SJCRH30 (cell line): ENCODE measurements at regions not wholly inside any gene's neighbourhood (a gene's known extent, or its start where the extent isn't known, plus 50 kb on each side); places are given as distances from the start of the nearest gene placed in this dataset.
"Not testable (repeated sequence)": the region's sequence is repeated elsewhere in the genome, so short reads cannot be mapped to it uniquely, and the experiment has no call there.

Source experiments
- DNase-seq, 2 experiments: peaks; one replicate each; pipeline ENCODE4 v3.0.0-alpha.2; 2015 to 2020
- H3K27ac ChIP-seq: fragments of 250-450 bp; sonication (Bioruptor Pico); 2 replicates; pipeline ENCODE4 v1.5.1; 2020; ENCODE audit warnings: mild to moderate bottlenecking, moderate library complexity
- H3K27me3 ChIP-seq: fragments of 250-450 bp; sonication (Bioruptor Pico); 2 replicates; pipeline ENCODE4 v1.5.1; 2020; ENCODE audit warnings: mild to moderate bottlenecking, moderate library complexity
- H3K36me3 ChIP-seq: fragments of 250-450 bp; sonication (Bioruptor Pico); 2 replicates; pipeline ENCODE4 v1.5.1; 2020; ENCODE audit warnings: mild to moderate bottlenecking, moderate library complexity
- H3K4me1 ChIP-seq: fragments of 250-450 bp; sonication (Bioruptor Pico); 2 replicates; pipeline ENCODE4 v1.5.1; 2020; ENCODE audit warnings: mild to moderate bottlenecking, moderate library complexity
- H3K4me3 ChIP-seq: fragments of 250-450 bp; sonication (Bioruptor Pico); 2 replicates; pipeline ENCODE4 v1.5.1; 2020; ENCODE audit warnings: mild to moderate bottlenecking, moderate library complexity
- H3K9me3 ChIP-seq: fragments of 250-450 bp; sonication (Bioruptor Pico); replicated peaks from 2 replicates; pipeline ENCODE4 v1.5.1; 2020; ENCODE audit warnings: mild to moderate bottlenecking, moderate library complexity

DNA sequence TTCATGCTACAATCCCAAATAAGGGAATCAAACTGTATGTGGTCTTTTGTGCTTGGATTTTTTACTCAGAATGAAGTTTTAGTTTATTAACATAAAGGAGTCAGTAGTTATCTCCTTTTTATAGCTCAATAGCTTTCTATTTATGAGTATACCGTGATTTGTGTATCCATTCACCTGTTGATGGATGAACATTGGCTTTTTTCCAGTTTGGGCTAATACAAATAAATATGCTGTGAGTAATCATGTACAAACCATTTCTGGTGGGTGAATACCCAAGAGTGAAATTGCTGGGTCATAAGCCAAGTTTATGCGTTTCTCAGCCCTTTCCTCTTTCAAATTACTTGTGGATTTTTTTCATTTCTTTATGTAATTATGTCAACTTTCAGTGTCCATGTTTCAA, 395.3 kb downstream of the OSTF1 start:
- no peaks in the 10 kb centered on the region for H3K4me1 ChIP-seq

DNA sequence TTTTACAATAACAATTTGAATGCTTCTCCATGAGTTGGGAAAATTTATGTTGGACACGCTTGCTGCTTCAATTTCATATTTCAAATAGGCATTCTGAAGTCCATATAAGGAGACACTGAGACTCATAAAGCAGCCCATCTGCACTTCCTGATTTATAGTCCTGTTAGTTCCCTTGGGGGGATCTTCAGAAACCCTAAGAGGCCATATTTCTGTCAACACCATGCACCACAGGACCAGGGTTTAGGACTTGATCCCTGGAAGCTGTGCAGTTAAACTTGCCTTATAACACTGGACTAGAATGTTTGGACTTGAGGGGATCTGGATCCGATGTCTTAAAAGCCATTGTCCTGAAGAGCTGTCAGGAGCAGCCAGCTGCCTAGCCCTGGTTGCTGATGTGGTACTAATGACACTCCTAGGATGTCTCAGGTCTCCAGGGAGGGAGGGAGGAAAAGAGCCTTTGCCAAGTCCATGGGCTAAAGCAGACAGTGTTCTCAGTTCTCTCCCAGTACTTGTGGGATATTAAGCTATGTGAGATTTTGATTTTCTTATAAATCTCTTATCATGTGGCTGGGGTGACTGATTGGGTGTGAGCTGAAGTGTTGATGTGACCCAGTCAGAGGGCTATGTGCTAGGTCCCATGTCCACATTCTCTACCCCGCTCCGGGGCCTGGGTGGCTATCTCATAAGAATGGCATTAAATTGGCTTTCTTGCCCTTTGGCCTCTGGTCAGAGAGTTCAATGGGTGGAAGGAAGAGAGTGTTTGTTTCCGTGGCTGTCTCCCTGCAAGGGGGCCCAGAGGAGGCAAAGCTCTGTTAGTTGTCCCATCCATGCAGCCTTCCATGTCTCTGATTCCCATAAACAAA, 399.8 kb downstream of the OSTF1 start:
- Histone ChIP-seq H3K27ac (no peak overlapping the region), H3K36me3 (no peaks in the 10 kb centered on the region), H3K4me1 (no peaks in the 10 kb centered on the region), H3K27me3 (no peaks in the 10 kb centered on the region), H3K4me3 (no peak overlapping the region), H3K9me3 (no peaks in the 10 kb centered on the region)
- peak in 1 of 2 experiments; percentile 19 for DNase-seq

More for the DNA sequence above, 395.3 kb downstream of the OSTF1 start:
- Histone ChIP-seq H3K27ac (no peak overlapping the region), H3K4me3 (no peak overlapping the region), H3K36me3 (no peaks in the 10 kb centered on the region), H3K27me3 (no peaks in the 10 kb centered on the region), H3K9me3 (no peaks in the 10 kb centered on the region)
- no peak for DNase-seq

DNA sequence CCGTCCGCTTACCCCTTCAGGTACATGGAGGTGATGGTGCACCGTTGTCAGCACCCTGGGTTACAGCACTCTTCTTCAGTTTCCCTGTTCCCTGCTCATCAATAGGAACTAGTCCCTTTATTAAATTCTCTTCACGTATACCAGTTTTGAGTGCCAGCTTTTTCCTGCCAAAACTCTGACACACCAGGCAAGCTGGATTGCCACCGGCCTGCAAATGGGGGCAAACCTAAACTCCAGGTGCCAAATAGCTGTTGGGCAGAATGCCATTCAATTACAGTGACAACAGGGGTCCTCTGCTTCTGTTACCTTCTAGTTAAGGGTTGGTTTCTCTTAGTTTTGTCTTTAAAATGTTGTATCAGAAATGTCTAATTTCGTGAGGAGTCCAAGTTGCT, 400.4 kb downstream of the OSTF1 start:
- no peak overlapping the region for H3K27ac ChIP-seq
- no peaks in the 10 kb centered on the region for H3K36me3 ChIP-seq
- no peaks in the 10 kb centered on the region for H3K4me1 ChIP-seq
- H3K9me3 ChIP-seq: no peaks in the 10 kb centered on the region
- no peaks in the 10 kb centered on the region for H3K27me3 ChIP-seq
- H3K4me3 ChIP-seq: no peak overlapping the region
- no peak for DNase-seq

- Histone ChIP-seq H3K27me3 (no peaks in the 10 kb centered on the region), H3K4me1 (no peaks in the 10 kb centered on the region), H3K36me3 (no peaks in the 10 kb centered on the region), H3K27ac (no peak overlapping the region), H3K4me3 (no peak overlapping the region), H3K9me3 (no peaks in the 10 kb centered on the region)
- DNase-seq: no peak
These were observed 400.1 kb upstream of the PCSK5 start for GRCh38 chr9:75490326-75490725.

DNA sequence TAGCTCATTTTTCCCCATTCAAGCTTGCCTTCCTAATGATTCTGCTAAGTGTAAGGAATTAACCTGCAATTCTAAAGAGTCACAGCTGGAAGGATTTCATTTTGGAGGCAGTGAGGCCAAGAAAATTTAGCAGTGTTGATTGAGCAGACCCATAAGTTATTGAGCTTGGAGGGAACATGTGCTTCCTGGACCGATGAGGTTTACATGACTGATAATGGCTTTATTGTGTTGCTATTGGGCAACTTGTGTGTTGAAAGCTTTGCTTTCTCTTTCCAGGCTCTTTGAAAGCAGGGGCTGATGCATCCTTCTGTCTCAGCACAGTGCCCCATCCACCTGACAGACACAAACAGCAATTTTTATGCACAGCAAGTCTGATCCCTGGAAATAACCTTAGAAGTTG, 398.9 kb upstream of the PCSK5 start:
- Histone ChIP-seq H3K36me3 (no peaks in the 10 kb centered on the region), H3K9me3 (no peaks in the 10 kb centered on the region), H3K27ac (no peak overlapping the region), H3K4me3 (no peak overlapping the region), H3K4me1 (no peaks in the 10 kb centered on the region), H3K27me3 (no peaks in the 10 kb centered on the region)
- no peak for DNase-seq

DNA sequence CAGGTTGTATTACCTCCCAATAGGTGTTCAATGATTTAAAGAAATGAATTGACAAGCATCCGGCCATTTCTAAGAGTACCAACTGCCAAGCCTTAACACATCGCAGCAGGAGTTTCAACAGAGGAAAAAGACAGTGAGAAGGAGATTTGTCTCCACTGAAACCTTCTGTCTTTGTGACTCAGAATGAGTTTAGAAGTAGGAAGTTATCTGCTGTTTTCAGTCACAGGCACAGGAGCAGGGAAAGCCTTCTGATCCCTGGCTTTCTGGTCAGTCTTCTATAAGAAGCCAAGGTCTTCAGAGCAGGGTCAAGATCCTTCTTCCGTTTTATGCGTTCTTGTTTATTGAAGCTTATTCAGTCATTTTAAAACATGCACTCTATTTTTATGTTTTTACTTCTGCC, 390.7 kb upstream of the PCSK5 start:
- H3K36me3 ChIP-seq: no peaks in the 10 kb centered on the region
- DNase-seq: no peak
- no peak overlapping the region for H3K27ac ChIP-seq
- no peaks in the 10 kb centered on the region for H3K27me3 ChIP-seq
- H3K4me3 ChIP-seq: no peak overlapping the region
- no peaks in the 10 kb centered on the region for H3K4me1 ChIP-seq
- no peaks in the 10 kb centered on the region for H3K9me3 ChIP-seq

- no peaks in the 10 kb centered on the region for H3K4me1 ChIP-seq
- H3K27ac ChIP-seq: no peak overlapping the region
- no peak overlapping the region for H3K4me3 ChIP-seq
- no peaks in the 10 kb centered on the region for H3K9me3 ChIP-seq
- no peaks in the 10 kb centered on the region for H3K36me3 ChIP-seq
- DNase-seq: no peak
- H3K27me3 ChIP-seq: no peaks in the 10 kb centered on the region
These were observed 390.0 kb upstream of the PCSK5 start for GRCh38 chr9:75500479-75500878.

DNA sequence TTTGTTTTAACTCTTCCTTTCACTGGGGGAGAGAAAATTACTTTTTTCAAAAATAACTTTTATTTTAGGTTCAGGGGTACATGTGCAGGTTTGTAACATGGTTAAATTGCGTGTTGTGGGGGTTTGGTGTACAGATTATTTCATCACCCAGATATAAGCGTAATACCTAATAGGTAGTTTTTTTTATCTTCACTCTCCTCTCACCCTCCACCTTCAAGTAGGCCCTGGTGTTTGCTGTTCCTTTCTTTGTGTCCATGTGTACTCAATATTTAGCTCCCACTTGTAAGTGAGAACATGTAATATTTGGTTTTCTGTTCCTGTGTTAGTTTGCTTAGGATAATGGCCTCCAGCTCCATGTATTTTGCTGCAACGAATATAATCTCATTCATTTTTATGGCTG, 389.5 kb upstream of the PCSK5 start:
- H3K9me3 ChIP-seq, H3K27ac ChIP-seq, H3K4me1 ChIP-seq, DNase-seq, H3K27me3 ChIP-seq, H3K36me3 ChIP-seq, H3K4me3 ChIP-seq: not testable (repeated sequence)

DNA sequence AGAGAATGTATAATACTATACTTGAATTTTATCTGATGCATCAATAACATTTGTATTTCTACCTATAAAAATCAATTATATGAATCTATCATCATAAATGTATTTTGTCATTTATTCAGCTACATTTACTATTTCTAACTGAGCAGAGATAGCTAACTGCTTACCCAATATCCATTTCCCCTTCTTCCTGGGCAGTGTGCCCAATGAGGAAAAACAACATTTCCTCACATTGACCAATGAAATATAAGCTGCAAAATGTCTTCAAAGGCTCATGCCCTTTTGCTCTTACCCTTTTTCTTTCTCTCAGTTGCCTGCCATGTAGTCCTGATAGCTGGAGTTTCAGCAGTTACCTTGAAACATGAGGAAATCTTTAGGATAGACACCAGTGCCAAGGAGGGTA, 385.8 kb upstream of the PCSK5 start:
- no peak for DNase-seq
- Histone ChIP-seq H3K9me3 (no peaks in the 10 kb centered on the region), H3K4me3 (no peak overlapping the region), H3K4me1 (no peaks in the 10 kb centered on the region), H3K27ac (no peak overlapping the region), H3K36me3 (no peaks in the 10 kb centered on the region), H3K27me3 (peaks cover 2% of the 10 kb centered on the region; the same call in 1 of the 2 replicates)

GRCh38 chr9:75505654-75506053, 384.8 kb upstream of the PCSK5 start:
- Histone ChIP-seq H3K4me1 (no peaks in the 10 kb centered on the region), H3K36me3 (no peaks in the 10 kb centered on the region; the same call in 1 of the 2 replicates), H3K27ac (no peak overlapping the region), H3K4me3 (no peak overlapping the region), H3K27me3 (peaks cover 4% of the 10 kb centered on the region; the same call in 1 of the 2 replicates), H3K9me3 (no peaks in the 10 kb centered on the region)
- no peak for DNase-seq

DNA sequence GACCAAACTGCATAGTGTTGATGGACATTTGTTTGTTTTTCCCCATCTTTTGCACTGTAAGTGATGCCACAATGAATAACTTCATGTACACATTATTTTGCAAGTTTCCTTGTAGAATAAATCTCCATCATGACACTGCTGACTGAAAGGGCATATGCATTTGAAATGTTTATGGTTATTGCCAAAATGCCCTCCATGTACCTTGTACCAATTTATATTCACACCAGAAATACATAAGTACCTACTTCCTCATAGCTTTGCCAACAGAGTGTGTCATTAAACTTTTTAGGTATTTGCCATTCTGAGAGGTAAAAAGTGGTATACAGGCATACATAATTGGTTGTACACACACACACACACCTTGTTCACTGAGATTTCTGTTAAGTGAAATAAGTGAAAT, 361.0 kb upstream of the PCSK5 start:
- no peaks in the 10 kb centered on the region for H3K4me1 ChIP-seq
- no peak overlapping the region for H3K27ac ChIP-seq
- H3K36me3 ChIP-seq: no peaks in the 10 kb centered on the region; the same call in 1 of the 2 replicates
- DNase-seq: no peak
- H3K27me3 ChIP-seq: peaks cover 8% of the 10 kb centered on the region; the same call in 1 of the 2 replicates
- H3K9me3 ChIP-seq: no peaks in the 10 kb centered on the region
- no peak overlapping the region for H3K4me3 ChIP-seq

DNA sequence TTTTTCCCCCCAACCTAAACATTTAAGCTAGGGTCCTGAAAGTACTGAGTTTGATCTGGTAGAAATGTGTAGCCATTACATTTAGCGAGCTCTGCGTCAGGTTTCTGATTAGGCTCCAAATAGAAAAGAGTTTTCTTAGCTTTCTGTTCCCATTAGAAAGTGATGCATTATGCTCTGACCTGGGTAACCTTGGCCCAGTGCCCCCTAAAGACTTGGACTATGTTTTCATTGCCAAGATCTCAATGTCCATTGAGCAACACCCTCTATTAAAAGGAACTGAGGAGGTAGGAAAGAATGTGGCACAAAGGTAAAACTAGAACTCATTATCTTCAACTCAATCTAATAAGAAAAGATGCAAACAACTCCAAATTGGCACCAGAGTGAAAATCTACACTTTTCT, 358.9 kb upstream of the PCSK5 start:
- Histone ChIP-seq H3K36me3 (no peaks in the 10 kb centered on the region; the same call in 1 of the 2 replicates), H3K9me3 (no peaks in the 10 kb centered on the region), H3K4me3 (no peak overlapping the region), H3K27me3 (peaks cover 8% of the 10 kb centered on the region; the same call in 1 of the 2 replicates), H3K4me1 (no peaks in the 10 kb centered on the region), H3K27ac (no peak overlapping the region)
- DNase-seq: no peak

- DNase-seq: no peak
- peaks cover 8% of the 10 kb centered on the region; the same call in 1 of the 2 replicates for H3K27me3 ChIP-seq
- no peaks in the 10 kb centered on the region for H3K4me1 ChIP-seq
- no peaks in the 10 kb centered on the region for H3K9me3 ChIP-seq
- no peaks in the 10 kb centered on the region; the same call in 1 of the 2 replicates for H3K36me3 ChIP-seq
- no peak overlapping the region for H3K27ac ChIP-seq
- H3K4me3 ChIP-seq: no peak overlapping the region
These were observed 358.0 kb upstream of the PCSK5 start for GRCh38 chr9:75532233-75533050.

GRCh38 chr9:75539523-75539922, 350.9 kb upstream of the PCSK5 start:
- Histone ChIP-seq H3K4me3 (no peak overlapping the region), H3K9me3 (no peaks in the 10 kb centered on the region), H3K4me1 (no peaks in the 10 kb centered on the region), H3K27me3 (no peaks in the 10 kb centered on the region), H3K36me3 (no peaks in the 10 kb centered on the region), H3K27ac (no peak overlapping the region)
- no peak for DNase-seq

DNA sequence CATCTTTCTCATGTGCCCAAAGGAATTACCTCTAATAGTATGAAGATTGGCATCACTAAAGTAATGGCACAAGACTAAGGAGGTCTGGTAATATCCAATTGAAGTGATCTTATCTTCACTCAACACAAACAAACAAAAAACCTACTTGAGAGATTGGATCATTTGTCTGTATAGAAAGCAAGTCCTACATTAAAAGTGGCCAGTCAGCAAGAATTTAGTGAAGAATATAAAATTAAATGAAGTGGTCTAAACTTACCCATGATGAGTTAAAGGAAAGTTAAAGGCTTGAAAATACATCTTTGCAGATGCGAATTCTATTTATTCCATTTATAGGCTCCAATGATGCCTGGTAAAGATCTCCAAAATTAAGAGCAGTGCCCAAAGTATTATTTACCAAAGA, 350.3 kb upstream of the PCSK5 start:
- Histone ChIP-seq H3K4me3 (no peak overlapping the region), H3K9me3 (no peaks in the 10 kb centered on the region), H3K27me3 (no peaks in the 10 kb centered on the region), H3K27ac (no peak overlapping the region), H3K4me1 (no peaks in the 10 kb centered on the region), H3K36me3 (no peaks in the 10 kb centered on the region)
- DNase-seq: no peak
